Keratinocyte (primary cell): ENCODE measurements at regions not wholly inside any gene's neighbourhood (a gene's known extent, or its start where the extent isn't known, plus 50 kb on each side); places are given as distances from the start of the nearest gene placed in this dataset.

Source experiments
- DNase-seq: peaks from one replicate; pipeline ENCODE4 v3.0.0-alpha.2; 2011; ENCODE audit warnings: low read depth, missing footprints, low spot score
- FAIRE-seq: peaks from 2 replicates; lab custom pipeline; 2011; peaks lifted over from hg19 to GRCh38; lab: Jason Lieb, UNC
- H2AFZ ChIP-seq: 2 replicates; pipeline ENCODE4 v1.6.0; 2012; ENCODE audit warnings: low read length, control low read depth, inconsistent platforms; ENCODE audit not compliant: control insufficient read depth
- H3K27ac ChIP-seq: 2 replicates; pipeline ENCODE4 v1.5.1; 2011; ENCODE audit warnings: low read length; ENCODE audit not compliant: control insufficient read depth, insufficient read depth
- H3K27me3 ChIP-seq: 3 replicates; pipeline ENCODE4 v1.6.0; 2011; ENCODE audit warnings: low read length; ENCODE audit not compliant: control insufficient read depth, insufficient read depth; ENCODE audit errors: extremely low read depth
- H3K36me3 ChIP-seq, 2 experiments: 2 replicates in 1 of 2; 3 replicates in 1 of 2; pipeline ENCODE4 v1.5.1; 2011; ENCODE audit warnings: low read length in 2 of 2, mild to moderate bottlenecking in 1 of 2; ENCODE audit not compliant: control insufficient read depth in 2 of 2, insufficient read depth in 2 of 2; ENCODE audit errors: extremely low read depth in 1 of 2
- H3K4me1 ChIP-seq: 3 replicates; pipeline ENCODE4 v1.5.1; 2011; ENCODE audit warnings: low read length; ENCODE audit not compliant: control insufficient read depth, insufficient read depth; ENCODE audit errors: extremely low read depth
- H3K4me2 ChIP-seq: 3 replicates; pipeline ENCODE4 v1.6.0; 2011; ENCODE audit warnings: low read depth, low read length; ENCODE audit not compliant: control insufficient read depth, insufficient read depth; ENCODE audit errors: extremely low read depth
- H3K4me3 ChIP-seq, 3 experiments: fragments of 200-600 bp in 1 of 3; sonication (generic) in 1 of 3; 2 replicates in 2 of 3; 3 replicates in 1 of 3; pipeline ENCODE4 v1.5.1; 2011 to 2016; ENCODE audit warnings: low read length in 3 of 3, mild to moderate bottlenecking in 3 of 3, control low read depth in 2 of 3, inconsistent platforms in 1 of 3, low read depth in 1 of 3, mixed read lengths in 1 of 3, mixed run types in 1 of 3, moderate library complexity in 1 of 3; ENCODE audit not compliant: control insufficient read depth in 2 of 3, insufficient read depth in 2 of 3; ENCODE audit errors: extremely low read depth in 1 of 3
- H3K79me2 ChIP-seq: 2 replicates; pipeline ENCODE4 v1.6.0; 2012; ENCODE audit warnings: low read length; ENCODE audit not compliant: control insufficient read depth, insufficient read depth
- H3K9ac ChIP-seq: 3 replicates; pipeline ENCODE4 v1.6.0; 2011; ENCODE audit warnings: low read length; ENCODE audit not compliant: control insufficient read depth, insufficient read depth; ENCODE audit errors: extremely low read depth
- H3K9me1 ChIP-seq: 3 replicates; pipeline ENCODE4 v1.6.0; 2011; ENCODE audit warnings: low read length; ENCODE audit not compliant: control insufficient read depth, insufficient read depth; ENCODE audit errors: extremely low read depth
- H3K9me3 ChIP-seq: 2 replicates; pipeline ENCODE4 v1.5.1; 2012; ENCODE audit warnings: low read depth, low read length; ENCODE audit not compliant: control insufficient read depth
- H4K20me1 ChIP-seq: 3 replicates; pipeline ENCODE4 v1.6.0; 2011; ENCODE audit warnings: low read length; ENCODE audit not compliant: control insufficient read depth, insufficient read depth; ENCODE audit errors: extremely low read depth
- CTCF ChIP-seq, 3 experiments: IDR thresholded peaks in 1 of 3; conservative IDR thresholded peaks in 1 of 3; optimal IDR thresholded peaks in 1 of 3; 2 replicates in 2 of 3; 3 replicates in 1 of 3; pipeline versions ENCODE3 to v1.5.1; 2011; ENCODE audit warnings: low read length in 3 of 3, mild to moderate bottlenecking in 3 of 3, moderate library complexity in 2 of 3, control low read depth in 1 of 3, inconsistent platforms in 1 of 3; ENCODE audit not compliant: insufficient read depth in 2 of 3; ENCODE audit errors: extremely low read depth in 1 of 3
- EZH2 ChIP-seq: IDR thresholded peaks from one replicate; pipeline ENCODE4 v1.6.1; 2012; ENCODE audit warnings: inconsistent platforms, mild to moderate bottlenecking, low read length, moderate library complexity
- dilution Hi-C: fragments of 300-500 bp; cut with MboI; formaldehyde crosslinking; loops from one replicate; pipeline ENCODE4 v1.7.0; 2020; ENCODE audit warnings: low sequenced_read_pairs; ENCODE audit not compliant: extremely low pct_ligation_motif_present

- dilution Hi-C loops: no loop called here
- no peak overlapping the region for H3K4me3 ChIP-seq
- FAIRE-seq (no peak), DNase-seq (no peak)
- no peaks in the 10 kb centered on the region for H3K27me3 ChIP-seq
- H3K36me3 ChIP-seq: peaks cover 0 to 2% of the 10 kb centered on the region in 2 experiments
- TF ChIP-seq EZH2 (no peak), CTCF (optimal IDR thresholded peaks at IDR 0.05 in 1 of 3, IDR thresholded peaks at IDR 0.05 in 1 of 3, conservative IDR thresholded peaks at IDR 0.05 in 1 of 3; ENCODE audit: extremely low read depth in 1 of 3, insufficient read depth in 2 of 3, low read length in 3 of 3) (no peak)
- H3K9ac ChIP-seq: no peak overlapping the region
- H3K4me1 ChIP-seq: no peaks in the 10 kb centered on the region
- H3K79me2 ChIP-seq: no peaks in the 10 kb centered on the region
- no peak overlapping the region for H2AFZ ChIP-seq
- H3K9me1 ChIP-seq: no peaks in the 10 kb centered on the region
- H3K4me2 ChIP-seq: no peak overlapping the region
- no peaks in the 10 kb centered on the region for H3K9me3 ChIP-seq
- no peak overlapping the region for H3K27ac ChIP-seq
- H4K20me1 ChIP-seq: no peaks in the 10 kb centered on the region
Measured at GRCh38 chr4:151610229-151610628, 150.6 kb downstream of the GATB start.

GRCh38 chr4:151611960-151612359 is 148.8 kb downstream of the GATB start:
- DNase-seq (no peak), FAIRE-seq (no peak)
- Histone ChIP-seq H3K27me3 (no peaks in the 10 kb centered on the region), H3K79me2 (no peaks in the 10 kb centered on the region), H3K9me3 (no peaks in the 10 kb centered on the region), H2AFZ (no peak overlapping the region), H3K9me1 (no peaks in the 10 kb centered on the region), H3K4me2 (no peak overlapping the region), H4K20me1 (no peaks in the 10 kb centered on the region), H3K4me3 (no peak overlapping the region), H3K4me1 (no peaks in the 10 kb centered on the region), H3K9ac (no peak overlapping the region), H3K36me3 (no peaks in the 10 kb centered on the region), H3K27ac (no peak overlapping the region)
- dilution Hi-C loops: no loop called here
- no peak for TF ChIP-seq EZH2
- no peak for TF ChIP-seq CTCF (optimal IDR thresholded peaks at IDR 0.05 in 1 of 3, IDR thresholded peaks at IDR 0.05 in 1 of 3, conservative IDR thresholded peaks at IDR 0.05 in 1 of 3; ENCODE audit: extremely low read depth in 1 of 3, insufficient read depth in 2 of 3, low read length in 3 of 3)
